ENCODE measurements at regions not wholly inside any gene's neighbourhood (a gene's known extent, or its start where the extent isn't known, plus 50 kb on each side); places are given as distances from the start of the nearest gene placed in this dataset.
"Not testable (repeated sequence)": the region's sequence is repeated elsewhere in the genome, so short reads cannot be mapped to it uniquely, and the experiment has no call there.

GRCh38 chr15:79608066-79608864 lies 176.1 kb downstream of the MINAR1 start:
- DNase-seq, result peak; percentile 9

- no peak for DNase-seq
Observed at GRCh38 chr15:79609506-79609905, 177.4 kb downstream of the MINAR1 start.

- DNase-seq, result no peak
Observed at GRCh38 chr15:79610021-79610420, 177.9 kb downstream of the MINAR1 start.

GRCh38 chr15:79615754-79616153 lies 183.6 kb downstream of the MINAR1 start:
- no peak for DNase-seq

- no peak for DNase-seq
Observed at GRCh38 chr15:79617071-79617470, 184.9 kb downstream of the MINAR1 start.

- DNase-seq, result no peak
Observed at GRCh38 chr15:79620112-79620857, 188.1 kb downstream of the MINAR1 start.

- DNase-seq, result not testable (repeated sequence)
Observed at GRCh38 chr15:79621805-79622204, 189.7 kb downstream of the MINAR1 start.

GRCh38 chr15:79623488-79623887 lies 191.4 kb downstream of the MINAR1 start:
- DNase-seq, result no peak

GRCh38 chr15:79629687-79630086 lies 197.6 kb downstream of the MINAR1 start:
- no peak for DNase-seq

- DNase-seq, result no peak
Observed at GRCh38 chr15:79632457-79632856, 200.3 kb downstream of the MINAR1 start.

- DNase-seq, result no peak
Observed at GRCh38 chr15:79635149-79635771, 203.1 kb downstream of the MINAR1 start.

GRCh38 chr15:79635897-79636561 lies 203.9 kb downstream of the MINAR1 start:
- DNase-seq, result no peak

- DNase-seq, result no peak
Observed at GRCh38 chr15:79640206-79640605, 208.1 kb downstream of the MINAR1 start.

- DNase-seq, result no peak
Observed at GRCh38 chr15:79641841-79642240, 209.7 kb downstream of the MINAR1 start.

GRCh38 chr15:79643393-79643792 lies 211.3 kb downstream of the MINAR1 start:
- DNase-seq, result no peak

GRCh38 chr15:79644091-79644490 lies 212.0 kb downstream of the MINAR1 start:
- DNase-seq, result no peak

GRCh38 chr15:79652972-79653371 lies 220.8 kb downstream of the MINAR1 start:
- DNase-seq, result not testable (repeated sequence)

GRCh38 chr15:79653533-79653932 lies 221.4 kb downstream of the MINAR1 start:
- DNase-seq, result no peak

GRCh38 chr15:79656151-79657000 lies 224.2 kb downstream of the MINAR1 start:
- no peak for DNase-seq

- DNase-seq, result no peak
Observed at GRCh38 chr15:79657722-79658121, 225.6 kb downstream of the MINAR1 start.

GRCh38 chr15:79659691-79660090 lies 227.6 kb downstream of the MINAR1 start:
- no peak for DNase-seq

- DNase-seq, result no peak
Observed at GRCh38 chr15:79661411-79661810, 229.3 kb downstream of the MINAR1 start.

Data from skin of body (tissue), 1 donor.